Fibroblast of peridontal ligament (primary cell): ENCODE measurements at regions not wholly inside any gene's neighbourhood (a gene's known extent, or its start where the extent isn't known, plus 50 kb on each side); places are given as distances from the start of the nearest gene placed in this dataset.

Source experiments
- DNase-seq: peaks from one replicate; pipeline ENCODE4 v3.0.0-alpha.2; 2010; ENCODE audit errors: extremely low read depth

- DNase-seq = no peak
Measured at GRCh38 chr13:75052616-75053015, 429.4 kb downstream of the TBC1D4 start.

GRCh38 chr13:75050419-75051046 is 431.4 kb downstream of the TBC1D4 start:
- peak; percentile 43 for DNase-seq

- no peak for DNase-seq
Measured at GRCh38 chr13:75049735-75050335, 432.1 kb downstream of the TBC1D4 start.

GRCh38 chr13:75042807-75043206 is 439.2 kb downstream of the TBC1D4 start:
- no peak for DNase-seq

GRCh38 chr13:75038393-75039113 is 443.4 kb downstream of the TBC1D4 start:
- DNase-seq = no peak

- peak; percentile 4 for DNase-seq
Measured at GRCh38 chr13:75025956-75026355, 456.0 kb downstream of the TBC1D4 start.

GRCh38 chr13:75024602-75025001 is 457.4 kb downstream of the TBC1D4 start:
- no peak for DNase-seq

GRCh38 chr13:75023609-75024008 is 458.4 kb downstream of the TBC1D4 start:
- no peak for DNase-seq

GRCh38 chr13:75021151-75021550 is 460.8 kb downstream of the TBC1D4 start:
- no peak for DNase-seq

GRCh38 chr13:75016225-75016624 is 465.7 kb downstream of the TBC1D4 start:
- peak; percentile 18 for DNase-seq

GRCh38 chr13:75013818-75014217 is 468.2 kb downstream of the TBC1D4 start:
- no peak for DNase-seq

GRCh38 chr13:75010941-75011340 is 471.0 kb downstream of the TBC1D4 start:
- no peak for DNase-seq

GRCh38 chr13:75008926-75009325 is 473.0 kb downstream of the TBC1D4 start:
- no peak for DNase-seq

- no peak for DNase-seq
Measured at GRCh38 chr13:74990992-74991391, 491.0 kb downstream of the TBC1D4 start.

- DNase-seq = no peak
Measured at GRCh38 chr13:74987124-74987690, 494.8 kb downstream of the TBC1D4 start.

GRCh38 chr13:74986609-74987008 is 495.4 kb downstream of the TBC1D4 start:
- no peak for DNase-seq

GRCh38 chr13:74979703-74980102 is 502.3 kb downstream of the TBC1D4 start:
- DNase-seq = no peak

- DNase-seq = no peak
Measured at GRCh38 chr13:74978591-74978990, 503.4 kb downstream of the TBC1D4 start.

- peak; percentile 5 for DNase-seq
Measured at GRCh38 chr13:74977498-74977897, 504.5 kb downstream of the TBC1D4 start.

GRCh38 chr13:74975111-74975510 is 506.9 kb downstream of the TBC1D4 start:
- DNase-seq = no peak

- DNase-seq = no peak
Measured at GRCh38 chr13:74973935-74974879, 507.8 kb downstream of the TBC1D4 start.

- DNase-seq = no peak
Measured at GRCh38 chr13:74969419-74969818, 512.5 kb downstream of the TBC1D4 start.
